ENCODE measurements at regions not wholly inside any gene's neighbourhood (a gene's known extent, or its start where the extent isn't known, plus 50 kb on each side); places are given as distances from the start of the nearest gene placed in this dataset.

GRCh38 chr18:68186039-68186438 lies 528.9 kb downstream of the TMX3 start:
- Histone ChIP-seq H3F3A (ENCODE audit: control insufficient read depth, insufficient read depth) (no peaks in the 10 kb centered on the region), H3K9me3 (ENCODE audit: control insufficient read depth, insufficient read depth, low read length) (no peaks in the 10 kb centered on the region), H3K27ac (ENCODE audit: low read depth, low read length) (no peak overlapping the region), H4K20me1 (ENCODE audit: control insufficient read depth, insufficient read depth, low read depth, low read length) (no peaks in the 10 kb centered on the region), H3K4me2 (ENCODE audit: low read length) (no peak overlapping the region), H3K4me1 (ENCODE audit: control insufficient read depth, low read length) (no peaks in the 10 kb centered on the region), H3K27me3 (ENCODE audit: control insufficient read depth, low read length) (no peaks in the 10 kb centered on the region), H3K36me3 (ENCODE audit: control insufficient read depth, low read length) (no peaks in the 10 kb centered on the region), H3K79me2 (ENCODE audit: control insufficient read depth, low read length) (no peaks in the 10 kb centered on the region), H3K4me3 (ENCODE audit: low read length) (no peak overlapping the region), H3K9me2 (replicated peaks; ENCODE audit: control insufficient read depth, low read length) (no peaks in the 10 kb centered on the region; the same call in 1 of the 2 replicates)
- TF ChIP-seq EZH2phosphoT487 (IDR thresholded peaks at IDR 0.05; ENCODE audit: borderline replicate concordance, low read length), result no peak
- no peak for TF ChIP-seq CTCF (IDR thresholded peaks at IDR 0.05; ENCODE audit: low read depth, low read length, poor library complexity, severe bottlenecking)

- H3K9me3 ChIP-seq (ENCODE audit: control insufficient read depth, insufficient read depth, low read length), result no peaks in the 10 kb centered on the region
- no peak overlapping the region for H3K27ac ChIP-seq (ENCODE audit: low read depth, low read length)
- H3K36me3 ChIP-seq (ENCODE audit: control insufficient read depth, low read length), result no peaks in the 10 kb centered on the region
- no peak overlapping the region for H3K4me2 ChIP-seq (ENCODE audit: low read length)
- H3K79me2 ChIP-seq (ENCODE audit: control insufficient read depth, low read length), result no peaks in the 10 kb centered on the region
- H3K4me3 ChIP-seq (ENCODE audit: low read length), result no peak overlapping the region
- no peak for TF ChIP-seq CTCF (IDR thresholded peaks at IDR 0.05; ENCODE audit: low read depth, low read length, poor library complexity, severe bottlenecking)
- TF ChIP-seq EZH2phosphoT487 (IDR thresholded peaks at IDR 0.05; ENCODE audit: borderline replicate concordance, low read length), result no peak
- H3K27me3 ChIP-seq (ENCODE audit: control insufficient read depth, low read length), result no peaks in the 10 kb centered on the region
- H3F3A ChIP-seq (ENCODE audit: control insufficient read depth, insufficient read depth), result no peaks in the 10 kb centered on the region
- no peaks in the 10 kb centered on the region for H3K4me1 ChIP-seq (ENCODE audit: control insufficient read depth, low read length)
- H4K20me1 ChIP-seq (ENCODE audit: control insufficient read depth, insufficient read depth, low read depth, low read length), result no peaks in the 10 kb centered on the region
- H3K9me2 ChIP-seq (replicated peaks; ENCODE audit: control insufficient read depth, low read length), result no peaks in the 10 kb centered on the region; the same call in 1 of the 2 replicates
These were observed 533.0 kb downstream of the TMX3 start for GRCh38 chr18:68181956-68182355.

- H4K20me1 ChIP-seq (ENCODE audit: control insufficient read depth, insufficient read depth, low read depth, low read length), result no peaks in the 10 kb centered on the region
- no peak overlapping the region for H3K4me2 ChIP-seq (ENCODE audit: low read length)
- no peaks in the 10 kb centered on the region for H3K9me3 ChIP-seq (ENCODE audit: control insufficient read depth, insufficient read depth, low read length)
- no peaks in the 10 kb centered on the region for H3K36me3 ChIP-seq (ENCODE audit: control insufficient read depth, low read length)
- no peaks in the 10 kb centered on the region for H3K79me2 ChIP-seq (ENCODE audit: control insufficient read depth, low read length)
- no peaks in the 10 kb centered on the region for H3K4me1 ChIP-seq (ENCODE audit: control insufficient read depth, low read length)
- no peaks in the 10 kb centered on the region for H3K27me3 ChIP-seq (ENCODE audit: control insufficient read depth, low read length)
- no peaks in the 10 kb centered on the region for H3F3A ChIP-seq (ENCODE audit: control insufficient read depth, insufficient read depth)
- no peak overlapping the region for H3K27ac ChIP-seq (ENCODE audit: low read depth, low read length)
- TF ChIP-seq CTCF (IDR thresholded peaks at IDR 0.05; ENCODE audit: low read depth, low read length, poor library complexity, severe bottlenecking) (no peak), EZH2phosphoT487 (IDR thresholded peaks at IDR 0.05; ENCODE audit: borderline replicate concordance, low read length) (no peak)
- no peaks in the 10 kb centered on the region; the same call in 1 of the 2 replicates for H3K9me2 ChIP-seq (replicated peaks; ENCODE audit: control insufficient read depth, low read length)
- no peak overlapping the region for H3K4me3 ChIP-seq (ENCODE audit: low read length)
These were observed 535.1 kb downstream of the TMX3 start for GRCh38 chr18:68179811-68180210.

- H3K27ac ChIP-seq (ENCODE audit: low read depth, low read length), result no peak overlapping the region
These were observed 536.0 kb downstream of the TMX3 start for GRCh38 chr18:68178921-68179320.

More at GRCh38 chr18:68178921-68179320, 536.0 kb downstream of the TMX3 start:
- Histone ChIP-seq H3K9me2 (replicated peaks; ENCODE audit: control insufficient read depth, low read length) (no peaks in the 10 kb centered on the region), H3K79me2 (ENCODE audit: control insufficient read depth, low read length) (no peaks in the 10 kb centered on the region), H3K36me3 (ENCODE audit: control insufficient read depth, low read length) (no peaks in the 10 kb centered on the region), H3K9me3 (ENCODE audit: control insufficient read depth, insufficient read depth, low read length) (no peaks in the 10 kb centered on the region), H4K20me1 (ENCODE audit: control insufficient read depth, insufficient read depth, low read depth, low read length) (no peaks in the 10 kb centered on the region), H3K27me3 (ENCODE audit: control insufficient read depth, low read length) (no peaks in the 10 kb centered on the region), H3K4me3 (ENCODE audit: low read length) (no peak overlapping the region), H3F3A (ENCODE audit: control insufficient read depth, insufficient read depth) (no peaks in the 10 kb centered on the region), H3K4me1 (ENCODE audit: control insufficient read depth, low read length) (no peaks in the 10 kb centered on the region), H3K4me2 (ENCODE audit: low read length) (no peak overlapping the region)
- TF ChIP-seq CTCF (IDR thresholded peaks at IDR 0.05; ENCODE audit: low read depth, low read length, poor library complexity, severe bottlenecking), result no peak
- no peak for TF ChIP-seq EZH2phosphoT487 (IDR thresholded peaks at IDR 0.05; ENCODE audit: borderline replicate concordance, low read length)
